Glutamatergic neuron (in vitro differentiated cells): ENCODE measurements at regions not wholly inside any gene's neighbourhood (a gene's known extent, or its start where the extent isn't known, plus 50 kb on each side); places are given as distances from the start of the nearest gene placed in this dataset.

Experiments used
- DNase-seq: peaks from one replicate; pipeline ENCODE4 v3.0.0; 2022
- H3K27ac Mint-ChIP-seq: one replicate; pipeline ENCODE4 v1.8.0; 2020; ENCODE audit warnings: mild to moderate bottlenecking, mixed read lengths, inconsistent platforms; ENCODE audit not compliant: unreplicated experiment
- H3K27me3 Mint-ChIP-seq: one replicate; pipeline ENCODE4 v1.8.0; 2020; ENCODE audit warnings: mild to moderate bottlenecking, moderate library complexity, mixed read lengths, inconsistent platforms; ENCODE audit not compliant: unreplicated experiment
- H3K36me3 Mint-ChIP-seq: one replicate; pipeline ENCODE4 v1.8.0; 2020; ENCODE audit warnings: mild to moderate bottlenecking, mixed read lengths, inconsistent platforms; ENCODE audit not compliant: unreplicated experiment
- H3K4me1 Mint-ChIP-seq: one replicate; pipeline ENCODE4 v1.8.0; 2020; ENCODE audit warnings: mild to moderate bottlenecking, low read depth, mixed read lengths, inconsistent platforms; ENCODE audit not compliant: unreplicated experiment
- H3K4me3 Mint-ChIP-seq: one replicate; pipeline ENCODE4 v1.8.0; 2020; ENCODE audit warnings: mild to moderate bottlenecking, mixed read lengths, inconsistent platforms; ENCODE audit not compliant: unreplicated experiment
- H3K9me3 Mint-ChIP-seq: one replicate; pipeline ENCODE4 v1.8.0; 2020; ENCODE audit warnings: mild to moderate bottlenecking, moderate library complexity, mixed read lengths, inconsistent platforms; ENCODE audit not compliant: unreplicated experiment
- CTCF ChIP-seq: fragments of 200-600 bp; sonication (generic); IDR thresholded peaks from one replicate; pipeline ENCODE4 v1.5.0; 2021; ENCODE audit not compliant: partially characterized antibody, unreplicated experiment

GRCh38 chr2:143974262-143974661, 545.7 kb downstream of the ZEB2 start:
- no peak overlapping the region for H3K27ac Mint-ChIP-seq
- no peaks in the 10 kb centered on the region for H3K9me3 Mint-ChIP-seq
- TF ChIP-seq CTCF: no peak
- DNase-seq: no peak
- no peaks in the 10 kb centered on the region for H3K27me3 Mint-ChIP-seq
- no peaks in the 10 kb centered on the region for H3K36me3 Mint-ChIP-seq
- H3K4me3 Mint-ChIP-seq: no peak overlapping the region
- no peaks in the 10 kb centered on the region for H3K4me1 Mint-ChIP-seq

- H3K36me3 Mint-ChIP-seq: no peaks in the 10 kb centered on the region
- H3K4me3 Mint-ChIP-seq: no peak overlapping the region
- no peak overlapping the region for H3K27ac Mint-ChIP-seq
- no peak for DNase-seq
- H3K4me1 Mint-ChIP-seq: no peaks in the 10 kb centered on the region
- no peaks in the 10 kb centered on the region for H3K9me3 Mint-ChIP-seq
- H3K27me3 Mint-ChIP-seq: no peaks in the 10 kb centered on the region
- TF ChIP-seq CTCF: no peak
These were observed 551.1 kb downstream of the ZEB2 start for GRCh38 chr2:143968860-143969259.

DNA sequence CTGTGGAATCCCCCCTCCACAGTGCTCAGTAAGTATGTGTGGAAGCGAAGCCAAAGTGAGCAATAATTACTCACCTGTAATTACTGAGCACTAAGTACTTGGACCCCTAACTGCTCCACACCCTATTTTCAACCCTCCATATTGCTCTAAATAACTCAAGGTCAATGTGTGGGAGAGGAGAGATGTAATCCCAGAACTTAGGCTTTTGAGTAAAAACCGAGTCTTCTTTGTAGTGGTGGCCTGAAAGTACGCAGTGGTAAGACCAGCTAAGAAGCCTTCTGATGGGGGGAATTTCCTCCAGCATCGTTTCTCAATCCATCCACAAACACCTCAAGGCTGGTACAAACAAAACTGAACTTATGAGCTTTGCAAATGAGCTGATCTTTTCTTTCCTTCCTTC, 551.6 kb downstream of the ZEB2 start:
- Mint-ChIP-seq H3K9me3 (no peaks in the 10 kb centered on the region), H3K4me1 (no peaks in the 10 kb centered on the region), H3K27ac (no peak overlapping the region), H3K4me3 (no peak overlapping the region), H3K36me3 (no peaks in the 10 kb centered on the region), H3K27me3 (no peaks in the 10 kb centered on the region)
- DNase-seq: no peak
- TF ChIP-seq CTCF: no peak

GRCh38 chr2:143965493-143966164, 554.3 kb downstream of the ZEB2 start:
- Mint-ChIP-seq H3K27ac (no peak overlapping the region), H3K4me3 (no peak overlapping the region), H3K36me3 (no peaks in the 10 kb centered on the region)

More at GRCh38 chr2:143965493-143966164, 554.3 kb downstream of the ZEB2 start:
- no peaks in the 10 kb centered on the region for H3K4me1 Mint-ChIP-seq
- DNase-seq: no peak
- no peaks in the 10 kb centered on the region for H3K9me3 Mint-ChIP-seq
- no peak for TF ChIP-seq CTCF
- H3K27me3 Mint-ChIP-seq: no peaks in the 10 kb centered on the region
